ENCODE measurements at regions not wholly inside any gene's neighbourhood (a gene's known extent, or its start where the extent isn't known, plus 50 kb on each side); places are given as distances from the start of the nearest gene placed in this dataset.
"Not testable (repeated sequence)": the region's sequence is repeated elsewhere in the genome, so short reads cannot be mapped to it uniquely, and the experiment has no call there.

- no peaks in the 10 kb centered on the region for H3K9me3 ChIP-seq
- DNase-seq (no peak), ATAC-seq (no peak)
- no peaks in the 10 kb centered on the region for H3K4me1 ChIP-seq
- no peaks in the 10 kb centered on the region for H3K36me3 ChIP-seq
- TF ChIP-seq, protein P1, sequence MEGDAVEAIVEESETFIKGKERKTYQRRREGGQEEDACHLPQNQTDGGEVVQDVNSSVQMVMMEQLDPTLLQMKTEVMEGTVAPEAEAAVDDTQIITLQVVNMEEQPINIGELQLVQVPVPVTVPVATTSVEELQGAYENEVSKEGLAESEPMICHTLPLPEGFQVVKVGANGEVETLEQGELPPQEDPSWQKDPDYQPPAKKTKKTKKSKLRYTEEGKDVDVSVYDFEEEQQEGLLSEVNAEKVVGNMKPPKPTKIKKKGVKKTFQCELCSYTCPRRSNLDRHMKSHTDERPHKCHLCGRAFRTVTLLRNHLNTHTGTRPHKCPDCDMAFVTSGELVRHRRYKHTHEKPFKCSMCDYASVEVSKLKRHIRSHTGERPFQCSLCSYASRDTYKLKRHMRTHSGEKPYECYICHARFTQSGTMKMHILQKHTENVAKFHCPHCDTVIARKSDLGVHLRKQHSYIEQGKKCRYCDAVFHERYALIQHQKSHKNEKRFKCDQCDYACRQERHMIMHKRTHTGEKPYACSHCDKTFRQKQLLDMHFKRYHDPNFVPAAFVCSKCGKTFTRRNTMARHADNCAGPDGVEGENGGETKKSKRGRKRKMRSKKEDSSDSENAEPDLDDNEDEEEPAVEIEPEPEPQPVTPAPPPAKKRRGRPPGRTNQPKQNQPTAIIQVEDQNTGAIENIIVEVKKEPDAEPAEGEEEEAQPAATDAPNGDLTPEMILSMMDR (IDR thresholded peaks at IDR 0.05) = no peak
- intact Hi-C loops (cut with DNase I) = no loop called here
- no peak overlapping the region for H3K27ac ChIP-seq
- H3K4me3 ChIP-seq = no peak overlapping the region
- H3K27me3 ChIP-seq = no peaks in the 10 kb centered on the region
Observed at GRCh38 chr3:4083225-4084015, 219.7 kb upstream of the SETMAR start.

GRCh38 chr3:4084271-4084670, 218.9 kb upstream of the SETMAR start:
- Histone ChIP-seq H3K27ac (no peak overlapping the region), H3K9me3 (no peaks in the 10 kb centered on the region), H3K27me3 (no peaks in the 10 kb centered on the region), H3K4me3 (no peak overlapping the region), H3K4me1 (no peaks in the 10 kb centered on the region), H3K36me3 (no peaks in the 10 kb centered on the region)
- TF ChIP-seq, protein P1 (IDR thresholded peaks at IDR 0.05) = no peak
- ATAC-seq (no peak), DNase-seq (no peak)
- intact Hi-C loops (cut with DNase I) = no loop called here

GRCh38 chr3:4086662-4087061, 216.5 kb upstream of the SETMAR start:
- H3K27me3 ChIP-seq; H3K4me3 ChIP-seq; DNase-seq; ATAC-seq; intact Hi-C loops (cut with DNase I); H3K27ac ChIP-seq; H3K4me1 ChIP-seq; H3K36me3 ChIP-seq; H3K9me3 ChIP-seq: not testable (repeated sequence)

DNA sequence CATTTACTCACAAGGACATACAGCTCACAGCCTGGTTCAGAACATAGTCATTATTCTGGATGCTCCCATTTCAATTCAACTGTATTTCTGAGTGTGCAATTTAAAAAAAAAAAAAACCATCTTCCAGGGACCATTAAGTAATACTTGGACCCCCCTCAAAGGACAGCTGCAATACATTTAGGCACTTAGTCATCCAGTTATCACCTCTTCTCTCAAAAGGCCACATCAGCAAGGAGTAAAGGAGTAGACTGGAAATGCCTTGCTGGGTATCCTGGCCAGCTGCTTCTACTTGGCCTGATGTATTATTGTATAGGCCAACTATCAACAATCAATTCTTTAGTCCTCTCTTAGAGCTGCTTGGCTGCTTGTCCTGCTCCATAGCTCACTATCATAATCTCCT, 211.4 kb upstream of the SETMAR start:
- H3K4me1 ChIP-seq = no peaks in the 10 kb centered on the region
- H3K4me3 ChIP-seq = no peak overlapping the region
- intact Hi-C loops (cut with DNase I) = no loop called here
- no peak overlapping the region for H3K27ac ChIP-seq
- DNase-seq (no peak), ATAC-seq (no peak)
- no peaks in the 10 kb centered on the region for H3K36me3 ChIP-seq
- TF ChIP-seq, protein P1 (IDR thresholded peaks at IDR 0.05) = no peak
- no peaks in the 10 kb centered on the region for H3K27me3 ChIP-seq
- no peaks in the 10 kb centered on the region for H3K9me3 ChIP-seq

DNA sequence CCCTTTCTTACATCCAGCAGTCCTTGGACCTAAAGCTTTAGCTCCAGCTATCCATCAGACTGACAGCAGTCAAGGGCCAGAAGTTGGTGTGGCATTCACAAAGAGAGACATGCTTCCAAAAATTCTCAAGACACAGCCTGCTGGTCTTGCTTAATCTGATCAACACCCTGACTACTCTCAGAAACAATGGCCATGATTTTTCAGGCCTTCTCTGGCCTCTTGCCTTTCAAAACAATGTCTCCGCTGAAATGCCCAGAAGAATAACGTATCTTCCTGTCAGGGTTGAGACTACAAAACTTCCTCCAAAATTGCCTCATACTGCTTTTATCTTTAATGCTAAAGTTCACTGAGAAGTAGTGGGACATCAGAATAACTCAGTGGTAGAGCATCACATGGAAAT, 205.4 kb upstream of the SETMAR start:
- Histone ChIP-seq H3K27ac (no peak overlapping the region), H3K9me3 (no peaks in the 10 kb centered on the region), H3K4me3 (no peak overlapping the region), H3K27me3 (no peaks in the 10 kb centered on the region), H3K36me3 (no peaks in the 10 kb centered on the region), H3K4me1 (no peaks in the 10 kb centered on the region)
- ATAC-seq (no peak), DNase-seq (no peak)
- TF ChIP-seq, protein P1 (IDR thresholded peaks at IDR 0.05) = no peak
- intact Hi-C loops (cut with DNase I) = no loop called here

- DNase-seq (no peak), ATAC-seq (no peak)
- Histone ChIP-seq H3K36me3 (no peaks in the 10 kb centered on the region), H3K27ac (no peak overlapping the region), H3K4me1 (no peaks in the 10 kb centered on the region), H3K9me3 (no peaks in the 10 kb centered on the region), H3K4me3 (no peak overlapping the region), H3K27me3 (no peaks in the 10 kb centered on the region)
- TF ChIP-seq, protein P1 (IDR thresholded peaks at IDR 0.05) = no peak
- intact Hi-C loops (cut with DNase I) = no loop called here
Observed at GRCh38 chr3:4099607-4100006, 203.6 kb upstream of the SETMAR start.

All from upper lobe of right lung (tissue), 1 donor.